OCI-LY3 (cell line): ENCODE measurements at regions not wholly inside any gene's neighbourhood (a gene's known extent, or its start where the extent isn't known, plus 50 kb on each side); places are given as distances from the start of the nearest gene placed in this dataset.

Experiments
- H2AFZ ChIP-seq: fragments of 200-600, 300-600 bp; shearing (Covaris generic); 2 replicates; pipeline ENCODE4 v1.6.0; 2014; ENCODE audit warnings: antibody characterized with exemption, low read depth, low read length
- H3K27ac ChIP-seq: fragments of 200-600, 300-600 bp; sonication (generic); 2 replicates; pipeline ENCODE4 v1.5.1; 2014; ENCODE audit warnings: mild to moderate bottlenecking, low read length, moderate library complexity, mixed read lengths
- H3K27me3 ChIP-seq: fragments of 200-600, 300-600 bp; sonication (generic); 2 replicates; pipeline ENCODE4 v1.6.1; 2014; ENCODE audit warnings: low read depth, low read length, mixed read lengths
- H3K36me3 ChIP-seq: fragments of 200-600, 300-600 bp; sonication (generic); replicated peaks from 2 replicates; pipeline ENCODE3; 2014; ENCODE audit warnings: low read depth, low read length, mixed read lengths
- H3K4me1 ChIP-seq: fragments of 300-600, 200-600 bp; sonication (generic); 2 replicates; pipeline ENCODE4 v1.6.1; 2014; ENCODE audit warnings: low read length, mixed read lengths
- H3K4me2 ChIP-seq: fragments of 200-600, 300-600 bp; sonication (generic); 2 replicates; pipeline ENCODE4 v1.6.1; 2014; ENCODE audit warnings: low read length, mixed read lengths
- H3K4me3 ChIP-seq: fragments of 300-600, 200-600 bp; sonication (generic); 2 replicates; pipeline ENCODE4 v1.5.1; 2014; ENCODE audit warnings: antibody characterized with exemption, mild to moderate bottlenecking, low read length, moderate library complexity
- H3K79me2 ChIP-seq: fragments of 300-600, 200-600 bp; shearing (Covaris generic); 2 replicates; pipeline ENCODE4 v1.6.1; 2014; ENCODE audit warnings: mild to moderate bottlenecking, low read length, mixed read lengths
- H3K9ac ChIP-seq: fragments of 300-600, 200-600 bp; shearing (Covaris generic); 2 replicates; pipeline ENCODE4 v1.6.0; 2014; ENCODE audit warnings: mild to moderate bottlenecking, low read length, moderate library complexity
- H3K9me3 ChIP-seq: fragments of 200-600, 300-600 bp; shearing (Covaris generic); 2 replicates; pipeline ENCODE4 v1.6.1; 2014; ENCODE audit warnings: low read length, mixed read lengths; ENCODE audit not compliant: insufficient read depth
- H4K20me1 ChIP-seq: fragments of 200-600, 300-600 bp; sonication (generic); 2 replicates; pipeline ENCODE4 v1.6.1; 2016; ENCODE audit warnings: low read length, mixed read lengths; ENCODE audit not compliant: insufficient read depth
- EZH2phosphoT487 ChIP-seq: fragments of 200-600 bp; shearing (Covaris generic); IDR thresholded peaks from 2 replicates; pipeline ENCODE4 v1.6.1; 2018; ENCODE audit warnings: antibody characterized with exemption, mixed run types, low read depth
- TF ChIP-seq, protein P1 (sequence below): fragments of 200-600, 300-600 bp; sonication (generic); IDR thresholded peaks from 2 replicates; pipeline ENCODE4 v1.5.1; 2014; ENCODE audit warnings: antibody characterized with exemption, low read length, low read depth

DNA sequence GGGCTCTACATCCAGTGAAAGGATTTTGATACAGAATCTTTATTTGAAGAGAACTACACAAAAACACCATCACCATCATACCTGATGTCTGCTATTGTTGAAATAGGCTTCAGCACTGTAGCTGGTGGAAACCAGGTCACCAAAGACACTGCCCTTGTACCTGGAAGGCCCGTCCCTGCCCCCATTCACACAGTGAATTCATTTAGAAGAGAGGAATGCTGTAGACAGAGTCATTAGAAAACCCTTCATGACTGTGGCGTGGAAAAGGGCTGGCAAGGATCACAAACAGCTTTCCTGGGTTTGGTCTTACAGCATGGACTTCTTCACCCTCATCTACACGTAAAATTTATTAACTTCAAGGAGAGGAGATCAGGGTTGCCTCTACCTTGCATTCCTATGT lies 202.0 kb upstream of the NRP1 start:
- no peaks in the 10 kb centered on the region for H3K27me3 ChIP-seq
- H4K20me1 ChIP-seq = no peaks in the 10 kb centered on the region
- H3K4me1 ChIP-seq = no peaks in the 10 kb centered on the region
- no peak for TF ChIP-seq EZH2phosphoT487
- TF ChIP-seq, protein P1, sequence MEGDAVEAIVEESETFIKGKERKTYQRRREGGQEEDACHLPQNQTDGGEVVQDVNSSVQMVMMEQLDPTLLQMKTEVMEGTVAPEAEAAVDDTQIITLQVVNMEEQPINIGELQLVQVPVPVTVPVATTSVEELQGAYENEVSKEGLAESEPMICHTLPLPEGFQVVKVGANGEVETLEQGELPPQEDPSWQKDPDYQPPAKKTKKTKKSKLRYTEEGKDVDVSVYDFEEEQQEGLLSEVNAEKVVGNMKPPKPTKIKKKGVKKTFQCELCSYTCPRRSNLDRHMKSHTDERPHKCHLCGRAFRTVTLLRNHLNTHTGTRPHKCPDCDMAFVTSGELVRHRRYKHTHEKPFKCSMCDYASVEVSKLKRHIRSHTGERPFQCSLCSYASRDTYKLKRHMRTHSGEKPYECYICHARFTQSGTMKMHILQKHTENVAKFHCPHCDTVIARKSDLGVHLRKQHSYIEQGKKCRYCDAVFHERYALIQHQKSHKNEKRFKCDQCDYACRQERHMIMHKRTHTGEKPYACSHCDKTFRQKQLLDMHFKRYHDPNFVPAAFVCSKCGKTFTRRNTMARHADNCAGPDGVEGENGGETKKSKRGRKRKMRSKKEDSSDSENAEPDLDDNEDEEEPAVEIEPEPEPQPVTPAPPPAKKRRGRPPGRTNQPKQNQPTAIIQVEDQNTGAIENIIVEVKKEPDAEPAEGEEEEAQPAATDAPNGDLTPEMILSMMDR = no peak
- no peaks in the 10 kb centered on the region for H3K36me3 ChIP-seq
- H3K4me2 ChIP-seq = no peak overlapping the region
- H3K27ac ChIP-seq = no peak overlapping the region
- no peak overlapping the region for H3K4me3 ChIP-seq
- H3K9me3 ChIP-seq = no peaks in the 10 kb centered on the region
- H3K9ac ChIP-seq = no peak overlapping the region
- H3K79me2 ChIP-seq = no peaks in the 10 kb centered on the region
- H2AFZ ChIP-seq = no peak overlapping the region

DNA sequence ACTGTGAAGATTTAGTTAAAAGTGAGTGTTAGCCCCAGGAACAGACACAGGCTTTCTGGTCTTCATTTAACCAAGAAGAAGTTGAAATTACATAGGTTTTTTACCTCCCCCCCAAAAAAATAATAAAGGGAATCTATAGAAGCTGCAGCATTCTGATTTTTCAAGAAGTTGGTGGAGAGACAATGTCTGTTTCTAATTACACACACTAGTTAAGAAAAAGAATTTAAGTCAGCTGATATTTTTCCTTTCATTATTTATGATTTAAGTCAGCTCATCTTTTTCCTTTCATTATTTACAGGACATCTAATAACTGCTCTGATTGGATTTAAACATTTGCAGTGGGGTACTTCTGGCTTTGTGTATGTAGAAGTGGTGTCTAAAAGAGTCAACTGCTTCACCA lies 201.4 kb upstream of the NRP1 start:
- TF ChIP-seq EZH2phosphoT487 = no peak
- TF ChIP-seq, protein P1 = no peak
- Histone ChIP-seq H3K79me2 (no peaks in the 10 kb centered on the region), H3K4me3 (no peak overlapping the region), H3K4me2 (no peak overlapping the region), H3K27me3 (no peaks in the 10 kb centered on the region), H3K27ac (no peak overlapping the region), H3K4me1 (no peaks in the 10 kb centered on the region), H2AFZ (no peak overlapping the region), H3K9ac (no peak overlapping the region), H3K36me3 (no peaks in the 10 kb centered on the region), H3K9me3 (no peaks in the 10 kb centered on the region), H4K20me1 (no peaks in the 10 kb centered on the region)

DNA sequence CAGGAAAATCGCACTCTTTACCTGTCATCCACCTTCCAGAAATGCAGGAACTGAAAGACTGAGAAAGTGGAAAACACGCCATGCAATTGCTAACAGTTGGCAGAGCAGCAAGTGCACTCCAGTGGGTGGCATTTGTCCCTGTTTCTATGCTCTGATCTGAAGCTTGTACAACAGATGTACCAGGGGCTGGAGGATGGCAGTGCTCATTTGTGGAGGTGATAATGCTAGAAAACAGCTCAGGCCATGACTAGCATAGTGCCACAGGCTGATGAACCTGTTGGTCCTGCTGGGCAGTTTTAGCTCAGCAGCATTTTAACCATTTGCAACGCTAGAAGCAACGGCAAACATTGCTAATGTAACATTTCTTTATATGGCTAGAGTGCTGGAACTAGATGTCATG lies 199.9 kb upstream of the NRP1 start:
- no peak overlapping the region for H2AFZ ChIP-seq
- H3K27ac ChIP-seq = no peak overlapping the region
- no peaks in the 10 kb centered on the region for H3K79me2 ChIP-seq
- H3K4me2 ChIP-seq = no peak overlapping the region
- H3K9me3 ChIP-seq = no peaks in the 10 kb centered on the region
- H4K20me1 ChIP-seq = no peaks in the 10 kb centered on the region
- H3K4me3 ChIP-seq = no peak overlapping the region
- no peaks in the 10 kb centered on the region for H3K27me3 ChIP-seq
- H3K9ac ChIP-seq = no peak overlapping the region
- H3K4me1 ChIP-seq = no peaks in the 10 kb centered on the region
- TF ChIP-seq EZH2phosphoT487 = no peak
- TF ChIP-seq, protein P1 = no peak
- no peaks in the 10 kb centered on the region for H3K36me3 ChIP-seq

DNA sequence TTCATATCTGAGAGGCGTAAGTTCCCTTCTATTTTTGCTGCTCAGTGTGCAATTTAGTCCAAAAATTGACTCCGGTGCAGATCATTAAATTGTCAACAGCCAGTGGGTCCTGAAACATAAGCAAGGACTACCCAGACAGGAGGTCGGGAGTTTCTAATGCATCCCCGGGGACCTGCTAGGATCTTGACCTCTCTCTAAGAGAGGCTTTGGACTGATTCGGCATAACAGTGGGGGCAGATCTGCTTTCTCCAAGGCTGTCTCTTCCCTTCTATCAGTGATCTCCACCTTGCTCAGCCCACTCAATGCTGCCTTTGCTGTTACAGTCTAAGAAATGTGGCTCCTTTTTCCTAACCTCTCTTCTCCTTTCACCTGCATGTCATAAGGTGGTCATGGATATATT lies 199.1 kb upstream of the NRP1 start:
- Histone ChIP-seq H3K79me2 (no peaks in the 10 kb centered on the region), H4K20me1 (no peaks in the 10 kb centered on the region)
- no peak for TF ChIP-seq EZH2phosphoT487
- TF ChIP-seq, protein P1 = no peak

More for the DNA sequence above, 199.1 kb upstream of the NRP1 start:
- Histone ChIP-seq H2AFZ (no peak overlapping the region), H3K4me3 (no peak overlapping the region), H3K4me2 (no peak overlapping the region), H3K9me3 (no peaks in the 10 kb centered on the region), H3K27ac (no peak overlapping the region), H3K36me3 (no peaks in the 10 kb centered on the region), H3K27me3 (no peaks in the 10 kb centered on the region), H3K9ac (no peak overlapping the region), H3K4me1 (no peaks in the 10 kb centered on the region)
